ENCODE measurements at regions not wholly inside any gene's neighbourhood (a gene's known extent, or its start where the extent isn't known, plus 50 kb on each side); places are given as distances from the start of the nearest gene placed in this dataset.

DNA sequence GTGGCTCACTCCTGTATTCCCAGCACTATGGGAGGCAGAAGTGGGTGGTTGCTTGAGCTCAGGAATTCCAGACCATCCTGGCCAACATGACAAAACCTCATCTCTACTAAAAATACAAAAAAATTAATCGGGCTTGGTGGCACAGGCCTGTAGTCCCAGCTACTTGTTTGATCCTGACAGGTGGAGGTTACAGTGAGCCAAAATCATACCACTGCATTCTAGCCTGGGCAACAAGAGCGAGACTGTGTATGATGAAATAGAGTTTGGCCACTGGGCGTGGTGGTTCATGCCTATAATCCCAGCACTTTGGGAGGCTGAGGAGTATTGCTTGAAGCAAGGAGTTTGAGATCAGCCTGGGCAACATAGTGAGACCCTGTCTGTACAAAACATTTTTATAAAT is 173.3 kb downstream of the TANC2 start:
- Histone ChIP-seq H3K27me3 (ENCODE audit: insufficient read depth, low read length) (no peaks in the 10 kb centered on the region), H4K5ac (ENCODE audit: insufficient read length, low read depth, low read length) (no peak overlapping the region), H3K27ac (ENCODE audit: insufficient read length, low read depth, low read length) (no peak overlapping the region), H3K56ac (ENCODE audit: insufficient read length, low read depth, low read length) (no peak overlapping the region), H3K9ac (ENCODE audit: extremely low read depth, insufficient read length, low read length) (no peak overlapping the region), H4K20me1 (ENCODE audit: control insufficient read depth, insufficient read depth, insufficient read length) (peaks cover 3% of the 10 kb centered on the region), H2AFZ (ENCODE audit: low read length) (no peak overlapping the region), H3K79me1 (ENCODE audit: insufficient read depth, low read depth, low read length, poor library complexity, severe bottlenecking) (no peaks in the 10 kb centered on the region), H3K79me2 (ENCODE audit: insufficient read depth, low read length) (no peaks in the 10 kb centered on the region), H2BK12ac (ENCODE audit: insufficient read length, low read depth, low read length) (no peak overlapping the region), H3K4me2 (ENCODE audit: insufficient read depth, insufficient read length, low read length) (no peak overlapping the region), H2AK5ac (ENCODE audit: insufficient read length, low read length) (no peak overlapping the region), H2BK5ac (ENCODE audit: insufficient read length, low read length) (no peak overlapping the region), H2BK15ac (ENCODE audit: low read depth, low read length) (no peak overlapping the region), H4K91ac (ENCODE audit: insufficient read length, low read depth, low read length) (no peak overlapping the region), H2BK20ac (ENCODE audit: low read depth, low read length, poor library complexity, severe bottlenecking) (no peak overlapping the region), H3T11ph (ENCODE audit: low read length) (no peak overlapping the region), H3K4me1 (ENCODE audit: insufficient read depth, low read length) (peaks cover 2% of the 10 kb centered on the region), H3K14ac (ENCODE audit: insufficient read depth, low read length) (no peak overlapping the region), H3K9me3 (ENCODE audit: control insufficient read depth, low read depth, low read length) (no peaks in the 10 kb centered on the region), H3K23me2 (ENCODE audit: insufficient read length, low read depth, low read length, poor library complexity, severe bottlenecking) (no peaks in the 10 kb centered on the region), H2BK120ac (ENCODE audit: low read depth, low read length, poor library complexity, severe bottlenecking) (no peak overlapping the region), H3K23ac (ENCODE audit: insufficient read length, low read depth, low read length) (no peak overlapping the region), H4K8ac (replicated peaks; ENCODE audit: insufficient read length, low read depth, low read length) (no peak overlapping the region), H3K4ac (ENCODE audit: low read depth, low read length) (no peak overlapping the region), H3K18ac (ENCODE audit: insufficient read length, low read depth, low read length) (no peak overlapping the region)
- H3K27ac Mint-ChIP-seq: no peak overlapping the region; a peak in 1 of 7 replicates
- H3K4me3 Mint-ChIP-seq: no peak overlapping the region
- H3K9me3 Mint-ChIP-seq: no peaks in the 10 kb centered on the region
- no peaks in the 10 kb centered on the region for H3K36me3 Mint-ChIP-seq (ENCODE audit: insufficient read depth in 1 of 3, low read depth in 3 of 3)
- no CpG with 5 or more reads among the region's 3 CpGs for WGBS (ENCODE audit: extremely low coverage, insufficient read length, low lambda C conversion rate)
- no peaks in the 10 kb centered on the region for H3K27me3 Mint-ChIP-seq (ENCODE audit: low read depth)
- DNase-seq: no peak
- TF ChIP-seq, protein P1, sequence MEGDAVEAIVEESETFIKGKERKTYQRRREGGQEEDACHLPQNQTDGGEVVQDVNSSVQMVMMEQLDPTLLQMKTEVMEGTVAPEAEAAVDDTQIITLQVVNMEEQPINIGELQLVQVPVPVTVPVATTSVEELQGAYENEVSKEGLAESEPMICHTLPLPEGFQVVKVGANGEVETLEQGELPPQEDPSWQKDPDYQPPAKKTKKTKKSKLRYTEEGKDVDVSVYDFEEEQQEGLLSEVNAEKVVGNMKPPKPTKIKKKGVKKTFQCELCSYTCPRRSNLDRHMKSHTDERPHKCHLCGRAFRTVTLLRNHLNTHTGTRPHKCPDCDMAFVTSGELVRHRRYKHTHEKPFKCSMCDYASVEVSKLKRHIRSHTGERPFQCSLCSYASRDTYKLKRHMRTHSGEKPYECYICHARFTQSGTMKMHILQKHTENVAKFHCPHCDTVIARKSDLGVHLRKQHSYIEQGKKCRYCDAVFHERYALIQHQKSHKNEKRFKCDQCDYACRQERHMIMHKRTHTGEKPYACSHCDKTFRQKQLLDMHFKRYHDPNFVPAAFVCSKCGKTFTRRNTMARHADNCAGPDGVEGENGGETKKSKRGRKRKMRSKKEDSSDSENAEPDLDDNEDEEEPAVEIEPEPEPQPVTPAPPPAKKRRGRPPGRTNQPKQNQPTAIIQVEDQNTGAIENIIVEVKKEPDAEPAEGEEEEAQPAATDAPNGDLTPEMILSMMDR (conservative IDR thresholded peaks at IDR 0.05): no peak
- H3K4me1 Mint-ChIP-seq: peaks cover 24 to 25% of the 10 kb centered on the region in 2 experiments
